K562 (cell line): ENCODE measurements at regions not wholly inside any gene's neighbourhood (a gene's known extent, or its start where the extent isn't known, plus 50 kb on each side); places are given as distances from the start of the nearest gene placed in this dataset.

Source experiments
- ATAC-seq: fragments of 200-7000 bp; cut with Tn5 transposase; 3 replicates; pipeline ENCODE4 v1.9.1; 2020; ENCODE audit warnings: moderate library complexity
- BruUV-seq: library from RNA; stranded (reverse); fragments of 400-500 nt; replicated peaks from 2 replicates; lab custom pipeline; 2021; lab: Mats Ljungman, UMichigan
- CTCF ChIA-PET: fragments of 300-600 bp; formaldehyde crosslinking; extraction: SDS; loops from one replicate; lab custom pipeline; 2021; ENCODE audit warnings: low intra/inter-chr PET ratio; lab: Yijun Ruan, JAX
- POLR2A ChIA-PET: fragments of 300-600, 350-650 bp; sonication (Branson Sonifier 250); formaldehyde crosslinking; extraction: SDS; loops from one replicate; lab custom pipeline; 2021; ENCODE audit warnings: antibody characterized with exemption, inconsistent platforms; lab: Yijun Ruan, JAX
- DNase-seq, 4 experiments: peaks; one replicate each; pipeline versions ENCODE4 v3.0.0 to v3.0.0-alpha.2; 2011 to 2018; ENCODE audit warnings: low spot score in 3 of 4, mixed read lengths in 3 of 4; ENCODE audit errors: extremely low read depth in 1 of 4
- FAIRE-seq: peaks from 2 replicates; lab custom pipeline; 2011; peaks lifted over from hg19 to GRCh38; lab: Jason Lieb, UNC
- H2AFZ ChIP-seq: 2 replicates; pipeline ENCODE4 v1.6.0; 2011; ENCODE audit warnings: low read depth, low read length, control low read depth, inconsistent platforms
- H3K27ac ChIP-seq: fragments of 200-600 bp; 3 replicates; pipeline ENCODE4 v1.8.0; 2011; ENCODE audit warnings: low read depth, mild to moderate bottlenecking, control low read depth, inconsistent platforms, low read length, moderate library complexity, mixed read lengths; ENCODE audit errors: extremely low read depth
- H3K27me3 ChIP-seq, 2 experiments: fragments of 300-600 bp in 1 of 2; 2 replicates in 1 of 2; 3 replicates in 1 of 2; pipeline versions ENCODE4 v1.6.0 to v1.8.0; 2011; ENCODE audit warnings: inconsistent platforms in 2 of 2, low read length in 2 of 2, mild to moderate bottlenecking in 1 of 2, mixed read lengths in 1 of 2, moderate library complexity in 1 of 2; ENCODE audit not compliant: control insufficient read depth in 2 of 2, insufficient read depth in 2 of 2
- H3K36me3 ChIP-seq: fragments of 300-600 bp; 3 replicates; pipeline ENCODE4 v1.8.0; 2011; ENCODE audit warnings: mild to moderate bottlenecking, low read length, inconsistent platforms; ENCODE audit not compliant: control insufficient read depth, insufficient read depth
- H3K4me1 ChIP-seq, 2 experiments: fragments of 200-600 bp in 1 of 2; replicated peaks in 1 of 2; 2 replicates in 1 of 2; 3 replicates in 1 of 2; pipeline versions ENCODE4 v1.5.1 to v1.8.0; 2011; ENCODE audit warnings: inconsistent platforms in 2 of 2, low read length in 2 of 2, mild to moderate bottlenecking in 1 of 2, mixed read lengths in 1 of 2, moderate library complexity in 1 of 2; ENCODE audit not compliant: control insufficient read depth in 2 of 2, insufficient read depth in 2 of 2
- H3K4me2 ChIP-seq: 2 replicates; pipeline ENCODE4 v1.6.1; 2011; ENCODE audit warnings: low read length, control low read depth, inconsistent platforms, mixed read lengths; ENCODE audit not compliant: insufficient read depth
- H3K4me3 ChIP-seq: fragments of 200-600 bp; sonication (generic), shearing (Covaris generic); 2 replicates; pipeline ENCODE4 v1.5.1; 2016; ENCODE audit warnings: control low read depth, inconsistent platforms
- H3K79me2 ChIP-seq: fragments of 200-600 bp; 3 replicates; pipeline ENCODE4 v1.8.0; 2011; ENCODE audit warnings: low read length, inconsistent platforms; ENCODE audit not compliant: control insufficient read depth, insufficient read depth
- H3K9ac ChIP-seq, 2 experiments: 2 replicates each; pipeline versions ENCODE4 v1.6.0 to v1.6.1; 2011; ENCODE audit warnings: low read depth in 2 of 2, low read length in 2 of 2, control low read depth in 1 of 2, inconsistent platforms in 1 of 2, mild to moderate bottlenecking in 1 of 2, mixed read lengths in 1 of 2; ENCODE audit not compliant: insufficient read depth in 1 of 2
- H3K9me1 ChIP-seq: one replicate; pipeline ENCODE4 v1.6.0; 2011; ENCODE audit warnings: inconsistent platforms, mild to moderate bottlenecking, low read length, moderate library complexity; ENCODE audit not compliant: control insufficient read depth, insufficient read depth
- H3K9me3 ChIP-seq: replicated peaks from 2 replicates; pipeline ENCODE4 v1.5.1; 2011; ENCODE audit warnings: low read depth, low read length, inconsistent platforms; ENCODE audit not compliant: control insufficient read depth, insufficient read depth
- H4K20me1 ChIP-seq: replicated peaks from 2 replicates; pipeline ENCODE4 v1.6.1; 2011; ENCODE audit warnings: low read length, inconsistent platforms, mixed read lengths; ENCODE audit not compliant: control insufficient read depth, insufficient read depth
- ARID2 ChIP-seq: fragments of 450-650 bp; IDR thresholded peaks from 2 replicates; pipeline ENCODE4 v1.6.1; 2017; ENCODE audit warnings: antibody characterized with exemption, mild to moderate bottlenecking
- CHD4 ChIP-seq: fragments of 200-600 bp; sonication (generic); IDR thresholded peaks from 3 replicates; pipeline ENCODE4 v1.6.1; 2012; ENCODE audit warnings: low read depth, mild to moderate bottlenecking, mixed read lengths, low read length, inconsistent platforms; ENCODE audit not compliant: insufficient read depth, insufficient replicate concordance, poor library complexity, severe bottlenecking
- DACH1 ChIP-seq: fragments of 450-650 bp; IDR thresholded peaks from 2 replicates; pipeline ENCODE4 v1.6.1; 2018; ENCODE audit not compliant: partially characterized antibody
- L3MBTL2 ChIP-seq: fragments of 450-650 bp; IDR thresholded peaks from 2 replicates; pipeline ENCODE4 v1.6.1; 2016; ENCODE audit warnings: mild to moderate bottlenecking, moderate library complexity
- SUPT5H ChIP-seq: fragments of 450-650 bp; IDR thresholded peaks from 2 replicates; pipeline ENCODE4 v1.6.1; 2016
- TSHZ1 ChIP-seq: fragments of 250-450 bp; sonication (Bioruptor Pico); IDR thresholded peaks from 2 replicates; pipeline ENCODE4 v1.4.0; 2020; ENCODE audit warnings: mild to moderate bottlenecking, moderate library complexity
- ZBTB17 ChIP-seq: fragments of 450-650 bp; formaldehyde crosslinking; IDR thresholded peaks from 2 replicates; pipeline ENCODE4 v1.4.0; 2020; ENCODE audit warnings: mild to moderate bottlenecking
- ZNF140 ChIP-seq: fragments of 250-450 bp; sonication (Bioruptor Pico); IDR thresholded peaks from 2 replicates; pipeline ENCODE4 v1.8.0; 2021; ENCODE audit warnings: moderate library complexity, mild to moderate bottlenecking, inconsistent platforms
- ZNF184 ChIP-seq: sonication (generic); formaldehyde crosslinking; IDR thresholded peaks from 2 replicates; pipeline ENCODE4 v1.5.0; 2020; ENCODE audit warnings: missing genetic modification reagents
- WGBS: fragments of 100-300 bp; shearing (Covaris generic); methylation state at CpG from one replicate; pipeline ENCODE4 v1.1.6; 2016; ENCODE audit warnings: low coverage, mixed read lengths; ENCODE audit not compliant: insufficient coverage; ENCODE audit errors: missing lambda C conversion rate; 5-methylcytosine and 5-hydroxymethylcytosine counted together
- in situ Hi-C: fragments of 300-500 bp; cut with MboI; formaldehyde crosslinking; loops from 4 replicates; pipeline ENCODE4 v1.15.0; 2018; ENCODE audit warnings: inconsistent platforms, mixed read lengths
- intact Hi-C: fragments of 100-400 bp; cut with micrococcal nuclease; formaldehyde crosslinking; loops from 2 replicates; pipeline ENCODE4 v1.14.2; 2022
- TF ChIP-seq, protein P1 (sequence below): fragments of 450-650 bp; IDR thresholded peaks from 2 replicates; pipeline ENCODE4 v1.6.1; 2016; ENCODE audit warnings: mild to moderate bottlenecking
- TF ChIP-seq, protein P2 (sequence below): fragments of 250-450 bp; sonication (Bioruptor Pico); IDR thresholded peaks from 2 replicates; pipeline ENCODE4 v1.6.1; 2021; ENCODE audit warnings: mild to moderate bottlenecking

- H4K20me1 ChIP-seq: no peaks in the 10 kb centered on the region
- DNase-seq: no peak
- FAIRE-seq: no peak
- in situ Hi-C loops: no loop called here
- H3K27me3 ChIP-seq: peaks cover 3 to 5% of the 10 kb centered on the region in 2 experiments; a peak in 2 of 5 replicates
- ATAC-seq: no peak
- no peak overlapping the region for H3K4me3 ChIP-seq
- no peaks in the 10 kb centered on the region for H3K36me3 ChIP-seq
- H3K9ac ChIP-seq: no peak overlapping the region
- CTCF ChIA-PET: no interaction called here
- H3K27ac ChIP-seq: no peak overlapping the region
- no peaks in the 10 kb centered on the region for H3K79me2 ChIP-seq
- H3K4me1 ChIP-seq: no peaks in the 10 kb centered on the region
- no TSS peak for BruUV-seq
- no peak overlapping the region for H2AFZ ChIP-seq
- no peak overlapping the region for H3K4me2 ChIP-seq
- 1% methylated on average over 4 of the region's 4 CpGs for WGBS
- intact Hi-C loops: no loop called here
- no peaks in the 10 kb centered on the region for H3K9me3 ChIP-seq
- POLR2A ChIA-PET: no interaction called here
- no peaks in the 10 kb centered on the region for H3K9me1 ChIP-seq
- TF ChIP-seq, protein P1, sequence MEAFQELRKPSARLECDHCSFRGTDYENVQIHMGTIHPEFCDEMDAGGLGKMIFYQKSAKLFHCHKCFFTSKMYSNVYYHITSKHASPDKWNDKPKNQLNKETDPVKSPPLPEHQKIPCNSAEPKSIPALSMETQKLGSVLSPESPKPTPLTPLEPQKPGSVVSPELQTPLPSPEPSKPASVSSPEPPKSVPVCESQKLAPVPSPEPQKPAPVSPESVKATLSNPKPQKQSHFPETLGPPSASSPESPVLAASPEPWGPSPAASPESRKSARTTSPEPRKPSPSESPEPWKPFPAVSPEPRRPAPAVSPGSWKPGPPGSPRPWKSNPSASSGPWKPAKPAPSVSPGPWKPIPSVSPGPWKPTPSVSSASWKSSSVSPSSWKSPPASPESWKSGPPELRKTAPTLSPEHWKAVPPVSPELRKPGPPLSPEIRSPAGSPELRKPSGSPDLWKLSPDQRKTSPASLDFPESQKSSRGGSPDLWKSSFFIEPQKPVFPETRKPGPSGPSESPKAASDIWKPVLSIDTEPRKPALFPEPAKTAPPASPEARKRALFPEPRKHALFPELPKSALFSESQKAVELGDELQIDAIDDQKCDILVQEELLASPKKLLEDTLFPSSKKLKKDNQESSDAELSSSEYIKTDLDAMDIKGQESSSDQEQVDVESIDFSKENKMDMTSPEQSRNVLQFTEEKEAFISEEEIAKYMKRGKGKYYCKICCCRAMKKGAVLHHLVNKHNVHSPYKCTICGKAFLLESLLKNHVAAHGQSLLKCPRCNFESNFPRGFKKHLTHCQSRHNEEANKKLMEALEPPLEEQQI: no peak
- no peak for TF ChIP-seq ZNF184 (CRISPR knock-in tag)
- TF ChIP-seq DACH1: no peak
- TF ChIP-seq ARID2: no peak
- no peak for TF ChIP-seq CHD4
- TF ChIP-seq, protein P2, sequence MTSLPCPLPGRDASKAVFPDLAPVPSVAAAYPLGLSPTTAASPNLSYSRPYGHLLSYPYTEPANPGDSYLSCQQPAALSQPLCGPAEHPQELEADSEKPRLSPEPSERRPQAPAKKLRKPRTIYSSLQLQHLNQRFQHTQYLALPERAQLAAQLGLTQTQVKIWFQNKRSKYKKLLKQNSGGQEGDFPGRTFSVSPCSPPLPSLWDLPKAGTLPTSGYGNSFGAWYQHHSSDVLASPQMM (CRISPR knock-in tag): no peak
- no peak for TF ChIP-seq ZNF140 (CRISPR knock-in tag)
- TF ChIP-seq SUPT5H: no peak
- no peak for TF ChIP-seq TSHZ1 (CRISPR knock-in tag)
- no peak for TF ChIP-seq ZBTB17
- TF ChIP-seq L3MBTL2: no peak
Observed at GRCh38 chr4:154039435-154040343, 250.8 kb upstream of the SFRP2 start.
